Heart right ventricle (tissue), 16 donors: ENCODE measurements at regions not wholly inside any gene's neighbourhood (a gene's known extent, or its start where the extent isn't known, plus 50 kb on each side); places are given as distances from the start of the nearest gene placed in this dataset.

Source experiments
- ATAC-seq, 8 donors: fragments of 200-7000 bp; cut with Tn5 transposase; one replicate each; pipeline ENCODE4 v1.9.1; 2020; ENCODE audit warnings: mild to moderate bottlenecking in 8 of 8, moderate library complexity in 8 of 8, moderate number of reproducible peaks in 1 of 8
- DNase-seq, 2 donors: peaks; one replicate each; pipeline ENCODE4 v3.0.0-alpha.2; 2020
- H3K27ac ChIP-seq, 10 donors: fragments of 200-600 bp; sonication (generic) in 2 of 10; one replicate each; pipeline versions ENCODE4 v1.5.0 to v1.8.0; 2020 to 2022; ENCODE audit warnings: mild to moderate bottlenecking in 3 of 10
- H3K27me3 ChIP-seq, 7 donors: fragments of 200-600 bp; one replicate each; pipeline ENCODE4 v1.8.0; 2021 to 2022; ENCODE audit warnings: mild to moderate bottlenecking in 2 of 7
- H3K36me3 ChIP-seq, 9 donors: fragments of 200-600 bp; sonication (generic) in 1 of 9; one replicate each; pipeline versions ENCODE4 v1.5.0 to v1.8.0; 2020 to 2022; ENCODE audit warnings: mild to moderate bottlenecking in 2 of 9
- H3K4me1 ChIP-seq, 9 donors: fragments of 200-600 bp; sonication (generic) in 1 of 9; one replicate each; pipeline versions ENCODE4 v1.5.0 to v1.8.0; 2020 to 2022; ENCODE audit warnings: mild to moderate bottlenecking in 4 of 9
- H3K4me3 ChIP-seq, 10 donors: fragments of 200-600 bp; sonication (generic) in 2 of 10; one replicate each; pipeline versions ENCODE4 v1.5.0 to v1.8.0; 2020 to 2022; ENCODE audit warnings: mild to moderate bottlenecking in 7 of 10, moderate library complexity in 2 of 10
- H3K9me3 ChIP-seq, 11 donors: fragments of 200-600 bp in 10 of 11; sonication (generic) in 2 of 11; one replicate each; pipeline versions ENCODE4 v1.5.0 to v1.8.0; 2013 to 2022; ENCODE audit warnings: mild to moderate bottlenecking in 2 of 11, control low read depth in 1 of 11, moderate library complexity in 1 of 11
- WGBS, 2 donors: extraction: QIAGEN DNeasy Blood & Tissue Kit; methylation state at CpG; one replicate each; pipeline ENCODE4 v1.1.7; 2013; ENCODE audit warnings: inconsistent platforms in 1 of 2; 5-methylcytosine and 5-hydroxymethylcytosine counted together
- intact Hi-C, 10 donors: fragments of 100-400 bp; cut with DNase I; formaldehyde crosslinking; loops; one replicate each; pipeline versions ENCODE4 v1.11.1 to v1.14.2; 2022
- TF ChIP-seq, protein P1 (sequence below), 9 donors: fragments of 200-600 bp; sonication (generic) in 2 of 9; IDR thresholded peaks; one replicate each; pipeline versions ENCODE4 v1.5.0 to v1.8.0; 2021 to 2022; ENCODE audit warnings: antibody characterized with exemption in 9 of 9, mild to moderate bottlenecking in 5 of 9, moderate library complexity in 1 of 9
- donor health status: Arrhythmogenic right ventricular cardiomyopathy.
- donor health status: ischemic (EF 13 %, LVEDD 7.1; RV severe dilation, severe dysfunction).
- donor health status: healthy with polysubstance abuse.
- donor health status: DM: no; HTN: yes; CAD: no.
- donor health status: DM: no; HTN: no; CAD: no.
- donor health status: ischemic (EF 25% LVEDD 6.9; RV normal size, moderate dysfunction).
- donor health status: ischemic (EF 25% LVEDD 5.7; RV mildly dilated, moderate dysfunction).
- donor health status: healthy.
- donor health status: DM: yes; HTN: yes; CAD: no.
- donor health status: Ischemic cardiomyopathy.
- donor health status: ischemic (EF 35%, LVEDD 5.7; RV mildly dilated, moderate dysfunction).
- donor health status: nonischemic (EF 11% LVEDD 7.7; RV severe dilation, severe dysfunction).
- donor health status: DM: yes; HTN: yes; CAD: no.
- donor health status: PGD.
- donor health status: ischemic (EF 29% LVEDD 5.4; RV normal size, mild dysfunction).
- donor health status: nonischemic (EF 23%, LVEDD 6.1; RV moderate dilation, normal function).

DNA sequence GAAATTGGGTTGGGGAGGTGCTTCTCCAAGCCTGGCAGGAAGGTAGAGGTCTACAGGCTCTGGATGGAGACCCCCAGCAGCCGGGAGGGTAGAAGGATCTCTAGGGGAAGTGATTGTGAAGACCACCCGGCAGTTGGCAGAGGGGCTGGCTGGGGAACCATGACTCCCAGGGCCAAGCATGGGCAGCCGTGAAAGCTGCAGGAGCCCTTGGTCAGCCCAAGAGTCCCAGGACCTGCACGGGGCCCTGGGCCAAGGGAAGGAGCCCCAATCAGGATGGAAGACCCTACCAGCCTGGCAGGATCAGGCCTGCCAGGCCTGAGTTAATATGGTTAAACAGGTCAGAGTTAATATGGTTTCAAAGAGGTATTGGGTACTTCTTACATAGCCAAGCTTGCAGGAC lies 126.3 kb upstream of the NANOS1 start:
- TF ChIP-seq, protein P1, sequence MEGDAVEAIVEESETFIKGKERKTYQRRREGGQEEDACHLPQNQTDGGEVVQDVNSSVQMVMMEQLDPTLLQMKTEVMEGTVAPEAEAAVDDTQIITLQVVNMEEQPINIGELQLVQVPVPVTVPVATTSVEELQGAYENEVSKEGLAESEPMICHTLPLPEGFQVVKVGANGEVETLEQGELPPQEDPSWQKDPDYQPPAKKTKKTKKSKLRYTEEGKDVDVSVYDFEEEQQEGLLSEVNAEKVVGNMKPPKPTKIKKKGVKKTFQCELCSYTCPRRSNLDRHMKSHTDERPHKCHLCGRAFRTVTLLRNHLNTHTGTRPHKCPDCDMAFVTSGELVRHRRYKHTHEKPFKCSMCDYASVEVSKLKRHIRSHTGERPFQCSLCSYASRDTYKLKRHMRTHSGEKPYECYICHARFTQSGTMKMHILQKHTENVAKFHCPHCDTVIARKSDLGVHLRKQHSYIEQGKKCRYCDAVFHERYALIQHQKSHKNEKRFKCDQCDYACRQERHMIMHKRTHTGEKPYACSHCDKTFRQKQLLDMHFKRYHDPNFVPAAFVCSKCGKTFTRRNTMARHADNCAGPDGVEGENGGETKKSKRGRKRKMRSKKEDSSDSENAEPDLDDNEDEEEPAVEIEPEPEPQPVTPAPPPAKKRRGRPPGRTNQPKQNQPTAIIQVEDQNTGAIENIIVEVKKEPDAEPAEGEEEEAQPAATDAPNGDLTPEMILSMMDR (IDR thresholded peaks at IDR 0.05) = no peak
- Histone ChIP-seq H3K27ac (no peak overlapping the region), H3K36me3 (no peaks in the 10 kb centered on the region), H3K9me3 (peaks cover 0 to 6% (median 0%) of the 10 kb centered on the region in 11 donors), H3K4me1 (no peaks in the 10 kb centered on the region), H3K4me3 (no peak overlapping the region), H3K27me3 (no peaks in the 10 kb centered on the region)
- DNase-seq = no peak
- intact Hi-C loops = no loop called here
- WGBS, 2 donors = 76 to 83% methylated on average over 4 of the region's 4 CpGs
- no peak for ATAC-seq

DNA sequence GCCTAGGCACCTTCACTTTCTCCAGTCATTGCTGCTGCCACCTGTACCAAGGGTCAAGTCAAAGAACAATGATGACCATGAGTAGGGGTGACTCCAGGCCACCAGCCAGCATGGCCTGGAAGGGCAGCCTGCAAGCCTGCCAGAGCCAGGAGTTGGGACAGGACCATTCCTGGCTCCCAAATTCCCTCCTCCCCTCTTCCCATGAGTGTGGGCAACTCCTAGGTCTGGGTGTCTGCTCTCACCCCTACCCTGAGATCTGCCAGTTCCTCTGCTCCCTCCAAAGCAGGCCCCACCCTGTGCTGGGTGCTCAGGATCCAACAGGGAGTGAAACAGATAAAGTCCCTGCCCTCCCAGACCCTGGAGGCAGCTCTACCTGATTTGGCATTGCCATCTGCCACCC lies 125.8 kb upstream of the NANOS1 start:
- TF ChIP-seq, protein P1 (IDR thresholded peaks at IDR 0.05) = no peak
- no peak overlapping the region for H3K4me3 ChIP-seq
- no peak for ATAC-seq

DNA sequence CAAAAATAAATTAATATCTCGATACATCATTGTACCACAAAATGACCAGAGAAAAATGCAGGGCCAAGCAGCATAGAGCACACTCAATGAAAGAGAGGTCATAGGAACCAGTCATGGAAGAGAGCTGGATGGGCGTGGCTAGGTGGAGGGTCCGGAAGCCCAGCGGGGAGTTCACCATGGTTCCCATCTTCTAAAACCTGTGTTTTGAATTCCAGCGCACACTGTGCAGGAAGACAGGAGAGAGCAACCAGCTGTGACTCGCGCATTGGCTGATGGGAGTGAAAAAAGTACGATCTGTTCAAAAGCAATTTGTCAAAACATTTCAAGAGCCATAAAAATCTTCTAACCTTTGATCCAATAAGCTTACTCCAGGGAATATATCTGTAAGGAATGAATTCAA lies 125.2 kb upstream of the NANOS1 start:
- ATAC-seq (no peak), DNase-seq (no peak)
- TF ChIP-seq, protein P1 (IDR thresholded peaks at IDR 0.05) = no peak
- 84 to 89% methylated on average over 8 of the region's 8 CpGs for WGBS, 2 donors
- Histone ChIP-seq H3K27me3 (no peaks in the 10 kb centered on the region), H3K4me1 (no peaks in the 10 kb centered on the region), H3K36me3 (no peaks in the 10 kb centered on the region), H3K27ac (no peak overlapping the region), H3K4me3 (no peak overlapping the region), H3K9me3 (no peaks in the 10 kb centered on the region)
- intact Hi-C loops = no loop called here

More for the DNA sequence above, 125.8 kb upstream of the NANOS1 start:
- intact Hi-C loops = no loop called here
- Histone ChIP-seq H3K9me3 (peaks cover 0 to 1% (median 0%) of the 10 kb centered on the region in 11 donors), H3K4me1 (no peaks in the 10 kb centered on the region), H3K36me3 (no peaks in the 10 kb centered on the region), H3K27ac (no peak overlapping the region), H3K27me3 (no peaks in the 10 kb centered on the region)
- no peak for DNase-seq

DNA sequence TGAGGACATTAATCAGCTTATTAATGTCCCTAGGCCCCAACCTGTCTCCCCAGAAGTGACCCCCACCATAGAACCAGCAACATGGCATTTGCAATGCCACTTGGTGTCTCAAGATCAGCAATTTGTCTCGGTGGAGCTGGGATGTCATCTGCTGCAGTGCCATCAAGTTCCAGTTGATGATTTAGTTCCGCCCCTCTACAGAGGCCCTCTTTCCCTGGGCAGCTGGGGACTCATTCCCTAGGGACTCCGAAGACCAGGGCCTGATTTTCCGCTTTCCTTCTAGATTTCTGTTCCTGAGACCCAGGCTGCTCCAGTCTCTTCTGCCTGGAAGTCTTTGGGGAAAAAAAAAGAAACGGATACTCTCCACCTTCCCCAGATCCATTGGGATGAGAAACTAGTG lies 122.5 kb upstream of the NANOS1 start:
- Histone ChIP-seq H3K27me3 (no peaks in the 10 kb centered on the region), H3K36me3 (no peaks in the 10 kb centered on the region), H3K9me3 (no peaks in the 10 kb centered on the region), H3K27ac (no peak overlapping the region), H3K4me1 (peaks cover 0 to 12% (median 3%) of the 10 kb centered on the region in 9 donors), H3K4me3 (no peak overlapping the region)
- intact Hi-C loops = no loop called here
- TF ChIP-seq, protein P1 (IDR thresholded peaks at IDR 0.05) = no peak
- WGBS, 2 donors = 87 to 96% methylated on average over 5 of the region's 5 CpGs
- DNase-seq = no peak
- no peak for ATAC-seq
